ENCODE measurements at regions not wholly inside any gene's neighbourhood (a gene's known extent, or its start where the extent isn't known, plus 50 kb on each side); places are given as distances from the start of the nearest gene placed in this dataset.

DNA sequence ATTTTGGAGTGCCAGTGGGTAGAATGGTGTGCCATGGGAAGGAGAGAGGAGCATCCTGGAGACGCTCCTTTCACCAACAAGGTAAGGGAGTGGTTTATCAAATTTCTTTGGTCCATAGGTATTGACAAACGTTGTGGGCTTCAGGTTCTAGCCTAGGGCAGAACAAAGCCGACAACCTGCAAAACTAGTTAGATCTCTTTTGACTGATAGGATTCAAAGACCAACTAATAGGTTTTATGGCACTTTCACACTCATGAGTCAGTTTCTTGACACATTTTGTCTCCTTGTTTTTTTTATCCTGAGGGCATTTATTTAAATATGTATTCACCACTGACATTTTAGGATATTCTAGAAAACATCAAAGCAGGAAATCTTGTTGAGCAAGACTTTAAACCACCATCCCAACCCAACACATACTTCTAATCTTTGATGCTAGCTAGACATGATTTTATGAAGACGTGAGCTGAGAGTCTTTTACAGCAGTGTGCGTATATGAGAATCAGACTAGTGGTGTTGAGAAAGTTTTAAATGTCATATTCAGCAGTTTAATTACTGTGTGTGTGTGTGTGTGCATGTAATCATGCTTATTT lies 370.4 kb upstream of the HSF2 start:
- no peak for DNase-seq

- DNase-seq: peak; percentile 11
These were observed 365.8 kb upstream of the HSF2 start for GRCh38 chr6:122033564-122034181.

- DNase-seq: no peak
These were observed 364.3 kb upstream of the HSF2 start for GRCh38 chr6:122035173-122035572.

GRCh38 chr6:122040261-122040660 lies 359.2 kb upstream of the HSF2 start:
- DNase-seq: no peak

GRCh38 chr6:122042380-122042779 lies 357.1 kb upstream of the HSF2 start:
- DNase-seq: no peak

DNA sequence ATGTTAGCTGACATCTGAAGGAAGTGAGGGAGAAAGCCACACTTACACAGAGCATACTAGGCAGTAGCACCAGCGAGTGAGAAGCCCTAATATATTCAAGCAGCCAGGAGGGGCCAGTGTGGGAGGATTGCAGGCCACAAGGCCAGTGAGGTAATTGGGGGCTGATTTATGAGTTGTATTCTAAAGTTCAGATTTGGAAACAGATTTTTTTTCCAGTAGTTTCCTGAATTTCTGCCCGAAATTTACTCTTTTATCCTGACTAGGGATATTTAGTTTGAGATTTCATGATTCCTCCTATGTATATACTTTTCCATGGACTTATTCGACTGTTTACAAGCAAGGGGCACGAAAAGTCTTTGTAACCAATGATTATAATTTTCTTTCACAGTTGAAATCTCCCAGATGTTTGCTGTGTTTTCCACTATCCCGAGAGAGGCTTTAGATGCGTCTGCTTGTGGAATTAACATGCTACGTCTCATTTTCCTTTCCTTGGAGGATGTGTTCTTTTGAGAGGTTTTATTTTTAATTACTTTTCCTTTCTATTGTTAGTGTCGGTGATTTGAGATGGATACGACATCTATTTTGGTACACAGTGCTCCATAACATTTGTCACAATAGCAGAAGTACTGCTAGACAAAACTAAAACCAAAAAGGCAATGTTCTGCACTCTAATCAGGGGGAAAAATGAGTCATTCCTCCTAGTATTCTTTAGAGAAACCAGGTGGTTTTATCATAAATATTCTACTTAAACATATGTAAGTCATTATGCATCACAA lies 356.3 kb upstream of the HSF2 start:
- DNase-seq: no peak

GRCh38 chr6:122048570-122048969 lies 350.9 kb upstream of the HSF2 start:
- no peak for DNase-seq

DNA sequence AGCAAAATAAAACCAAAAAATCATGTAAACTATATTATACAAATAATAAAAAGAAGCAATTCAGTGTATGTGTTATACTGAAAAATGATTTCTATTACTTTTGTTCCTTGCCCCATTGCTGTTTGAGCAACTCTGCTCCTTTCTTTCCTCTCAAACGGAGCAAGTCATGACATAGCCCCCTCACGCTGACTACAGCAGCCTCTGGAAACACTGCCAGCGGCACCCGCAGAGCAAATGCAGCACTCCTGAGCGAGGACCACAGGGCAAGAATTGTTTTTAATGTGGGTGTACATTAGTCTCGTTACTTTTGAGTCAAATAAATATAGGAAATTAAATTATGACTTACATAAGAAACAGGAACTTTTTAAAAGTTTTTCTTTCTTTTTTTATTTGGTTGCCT lies 350.1 kb upstream of the HSF2 start:
- DNase-seq: no peak

DNA sequence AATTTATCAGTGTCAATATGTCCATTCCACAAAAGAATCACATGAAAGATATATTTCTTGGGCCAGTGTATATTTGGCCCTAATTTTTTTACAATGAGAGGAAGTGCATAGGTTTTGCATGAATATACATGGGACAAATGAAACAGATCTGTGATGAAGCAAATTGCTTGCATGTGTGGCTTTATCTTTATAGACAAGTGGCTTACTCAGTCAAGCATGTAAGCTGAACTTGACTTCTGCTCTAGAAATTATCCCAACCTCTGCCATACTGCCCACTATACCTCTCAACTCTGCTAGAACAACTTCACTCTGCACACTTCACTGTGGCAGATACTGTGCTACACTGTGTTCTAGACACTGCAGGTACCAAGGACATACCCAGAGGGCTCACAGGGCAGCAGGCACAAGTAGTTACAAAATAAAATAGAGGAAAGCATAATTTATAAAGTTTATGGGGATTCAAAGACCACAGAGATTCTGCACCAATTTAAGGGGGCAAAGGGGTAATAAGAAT lies 349.2 kb upstream of the HSF2 start:
- DNase-seq: no peak

DNA sequence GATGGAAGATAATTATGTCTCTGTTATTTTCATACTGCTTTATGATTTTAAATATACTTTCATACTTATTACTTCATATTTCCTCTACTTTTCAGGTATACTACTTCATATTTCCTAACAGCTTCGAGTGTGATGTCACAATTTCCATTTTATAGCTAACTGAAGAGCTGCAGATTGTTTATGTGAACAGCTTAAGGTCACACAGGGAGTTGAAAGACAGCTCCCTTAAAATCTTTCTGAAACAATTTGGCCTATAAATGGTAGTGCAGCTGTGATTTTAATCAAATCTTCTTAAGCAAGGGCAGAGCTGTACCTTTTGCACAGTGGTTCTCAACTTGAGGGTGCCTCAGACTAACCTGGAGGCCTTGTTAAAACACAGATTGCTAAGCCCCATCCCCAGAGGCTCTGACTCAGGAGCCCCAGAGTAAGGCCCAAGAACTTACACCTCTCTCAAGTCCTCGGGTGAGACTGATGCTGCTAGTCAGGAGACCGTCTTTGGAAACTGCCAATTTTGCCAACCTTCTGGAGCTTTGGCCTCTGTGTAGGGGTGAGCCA lies 347.0 kb upstream of the HSF2 start:
- no peak for DNase-seq

DNA sequence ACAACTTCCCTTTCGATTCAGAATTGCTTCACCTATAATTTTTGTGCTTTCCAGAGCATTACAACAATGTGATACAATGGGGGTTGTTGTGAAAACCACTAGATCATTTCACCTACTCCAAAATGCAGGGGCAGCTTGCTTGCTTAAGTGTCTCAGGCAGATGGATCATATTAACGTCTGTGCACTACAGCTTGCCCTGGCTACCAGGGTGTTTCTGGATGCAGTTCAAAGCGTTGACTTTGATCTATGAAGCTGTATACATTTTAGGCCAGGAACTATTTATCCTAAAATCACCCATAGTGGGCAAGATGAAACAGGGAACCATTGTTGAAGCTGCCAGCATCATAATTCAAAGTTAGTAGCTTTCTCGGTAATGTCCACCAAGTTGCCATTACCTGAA lies 339.5 kb upstream of the HSF2 start:
- DNase-seq: no peak

DNA sequence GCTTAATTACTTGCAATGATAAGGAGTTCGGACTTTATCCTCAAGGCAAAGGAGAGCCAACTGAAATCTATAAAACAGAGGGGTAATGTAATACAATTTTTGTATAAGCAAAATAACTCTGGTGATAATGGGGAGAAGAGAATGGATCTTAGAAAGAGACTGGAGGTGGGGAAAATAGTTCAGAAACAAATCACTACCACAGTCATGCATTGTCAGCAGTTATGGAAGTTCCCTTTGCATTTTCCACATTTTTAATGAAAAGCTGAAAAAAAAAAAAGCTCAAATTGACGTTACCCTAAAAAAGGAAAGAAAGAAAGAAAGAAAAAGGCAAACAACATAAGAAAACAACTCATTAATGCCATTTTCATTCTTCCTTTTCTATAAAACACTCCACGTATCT lies 337.6 kb upstream of the HSF2 start:
- no peak for DNase-seq

DNA sequence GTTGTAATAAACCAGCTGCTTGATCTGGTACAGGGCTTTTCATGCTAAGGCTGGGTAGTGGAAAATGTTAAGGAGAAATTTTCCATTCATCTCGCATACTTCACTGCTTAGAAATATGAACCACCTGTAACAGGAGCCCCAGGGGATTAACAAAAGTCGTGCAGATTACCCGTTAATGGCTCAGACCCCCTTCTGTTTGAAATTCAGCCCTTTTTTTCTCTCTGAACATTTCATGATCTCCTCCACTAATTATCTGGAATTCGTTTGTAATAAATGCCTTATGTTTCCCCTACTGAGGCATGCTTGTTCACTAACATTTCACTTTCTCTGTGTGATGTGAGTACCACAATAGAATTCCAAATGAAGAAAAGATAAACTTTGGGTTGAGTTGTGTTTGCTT lies 336.4 kb upstream of the HSF2 start:
- DNase-seq: no peak

DNA sequence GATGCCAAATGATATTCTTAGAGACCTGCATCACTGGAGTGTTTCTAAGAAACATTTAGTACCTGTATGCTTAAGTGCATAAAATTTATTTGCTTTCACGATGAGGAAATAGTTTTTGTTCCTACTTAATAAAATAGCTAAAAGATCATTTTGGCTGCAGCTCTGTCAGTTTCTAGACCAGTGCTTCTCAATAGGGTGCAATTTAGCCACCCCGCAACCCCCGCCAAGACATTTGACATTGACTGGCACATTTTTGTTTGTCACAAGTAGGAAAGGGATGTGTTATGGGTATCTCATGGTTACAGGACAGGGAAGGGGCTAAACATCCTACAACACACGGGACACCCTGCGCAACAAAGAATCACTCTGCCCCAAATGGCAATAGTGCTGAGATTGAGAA lies 335.7 kb upstream of the HSF2 start:
- DNase-seq: no peak

DNA sequence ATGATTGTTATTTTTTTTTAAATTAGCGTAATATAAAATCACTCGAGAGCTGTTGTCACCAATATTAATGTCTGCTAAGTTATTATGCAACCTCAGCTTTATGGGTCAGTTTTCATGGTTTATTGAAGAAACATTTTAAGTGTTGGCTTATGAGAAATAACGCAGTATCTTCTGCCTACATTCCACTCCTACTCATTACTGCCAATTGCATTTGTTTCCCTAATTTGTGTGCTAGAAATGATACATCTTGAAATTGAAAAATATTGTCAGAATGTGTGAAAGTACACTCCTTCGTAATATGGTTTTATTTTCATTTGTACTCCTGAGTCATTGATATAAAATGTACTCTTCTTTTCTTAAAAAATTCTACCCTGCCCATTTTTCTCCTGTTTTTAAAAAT lies 333.3 kb upstream of the HSF2 start:
- DNase-seq: no peak

DNA sequence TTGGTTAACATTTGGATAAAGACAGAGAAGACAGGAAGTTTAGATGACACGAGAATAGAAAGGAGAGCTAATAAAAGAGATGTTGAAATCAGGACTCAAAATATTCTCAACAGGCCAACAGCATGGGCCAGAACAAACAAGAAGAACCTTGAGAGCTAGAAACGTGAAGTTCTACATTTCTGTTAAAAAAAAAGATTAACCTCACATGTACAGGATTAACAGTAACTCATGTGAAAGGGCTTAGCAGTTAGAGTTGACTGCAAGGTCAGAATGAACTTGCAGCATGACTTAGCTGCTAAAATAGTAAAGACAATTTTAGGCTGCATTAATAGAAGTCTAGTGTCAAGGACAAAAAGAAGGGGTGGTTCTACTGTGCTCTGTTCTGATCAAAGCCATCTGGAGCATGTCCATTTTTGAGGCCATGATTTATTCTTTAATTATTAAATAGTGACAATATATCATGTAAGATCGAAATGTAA lies 331.1 kb upstream of the HSF2 start:
- DNase-seq: no peak

GRCh38 chr6:122069932-122070331 lies 329.5 kb upstream of the HSF2 start:
- DNase-seq: no peak

DNA sequence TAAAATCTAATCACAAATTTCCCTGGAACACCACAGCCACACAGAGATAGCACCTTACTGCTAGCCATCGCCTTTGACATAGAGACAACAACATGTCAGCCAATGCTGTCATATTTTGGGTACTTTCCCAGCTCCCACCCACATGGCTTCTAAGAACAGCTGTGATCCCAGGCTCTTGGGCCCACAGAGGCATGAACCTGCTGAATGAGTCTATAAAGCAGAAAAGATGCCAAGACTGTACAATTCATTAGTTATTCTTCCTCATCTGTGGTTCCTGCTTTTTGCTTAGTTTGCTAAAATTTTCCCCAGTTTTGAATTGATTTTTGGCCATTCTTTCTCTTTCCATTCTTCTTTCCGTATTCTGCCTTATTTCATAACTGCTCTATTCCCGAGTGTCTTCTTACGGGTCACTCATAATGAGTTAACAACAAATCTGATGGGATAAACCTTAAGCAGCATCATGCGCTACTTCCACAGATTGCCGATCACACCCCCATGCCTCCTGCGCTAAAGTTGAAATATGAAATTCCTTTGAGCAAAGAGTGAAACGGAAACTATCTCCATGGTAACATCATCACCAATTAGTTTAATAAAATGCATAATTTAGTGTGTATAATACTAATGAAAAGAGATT lies 327.3 kb upstream of the HSF2 start:
- DNase-seq: no peak

GRCh38 chr6:122075084-122075838 lies 324.2 kb upstream of the HSF2 start:
- no peak for DNase-seq

GRCh38 chr6:122075917-122076316 lies 323.5 kb upstream of the HSF2 start:
- no peak for DNase-seq

DNA sequence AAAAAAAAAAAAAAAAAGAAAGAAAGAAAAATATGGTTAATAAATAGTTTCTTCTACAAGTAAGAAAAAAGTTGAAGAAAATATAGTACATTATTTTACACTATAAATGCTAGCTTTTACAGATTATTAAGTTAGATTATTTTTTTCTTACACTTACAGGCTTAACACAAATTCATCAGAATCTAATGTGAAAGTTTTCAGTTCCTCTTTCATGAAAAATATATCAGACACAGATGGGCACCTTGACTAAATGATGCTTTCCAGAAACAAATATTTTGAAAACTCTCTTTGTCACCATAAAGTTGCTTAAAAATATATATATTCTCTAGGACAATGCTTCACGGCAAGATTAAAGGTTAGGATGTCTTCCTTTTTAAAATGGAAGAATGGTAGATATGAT lies 321.8 kb upstream of the HSF2 start:
- no peak for DNase-seq

DNA sequence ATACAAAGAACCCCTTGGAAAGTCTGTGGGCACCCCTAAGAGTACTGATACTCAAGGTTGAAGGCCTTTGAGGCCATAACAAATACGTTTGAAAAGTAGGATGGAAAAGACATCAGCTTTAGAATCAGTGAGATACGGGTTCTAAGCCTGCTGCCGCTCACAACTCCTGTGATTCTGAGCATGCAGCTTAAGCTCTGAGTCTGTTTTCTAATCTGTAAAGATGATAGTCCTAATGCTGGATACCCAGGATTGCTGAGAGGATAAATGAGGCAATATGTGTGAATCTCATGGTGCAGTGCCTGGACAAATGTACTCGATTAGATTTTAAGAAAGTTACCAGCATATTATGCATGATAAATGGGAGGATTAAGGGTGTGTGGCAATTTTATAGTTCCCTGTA lies 321.0 kb upstream of the HSF2 start:
- no peak for DNase-seq

GRCh38 chr6:122079916-122080315 lies 319.5 kb upstream of the HSF2 start:
- no peak for DNase-seq
